GM13977 (cell line): ENCODE measurements at regions not wholly inside any gene's neighbourhood (a gene's known extent, or its start where the extent isn't known, plus 50 kb on each side); places are given as distances from the start of the nearest gene placed in this dataset.

Experiments
- DNase-seq: peaks from one replicate; pipeline ENCODE4 v3.0.0; 2012; ENCODE audit warnings: low spot score
- CTCF ChIP-seq: IDR thresholded peaks from 2 replicates; pipeline ENCODE4 v1.5.1; 2012; ENCODE audit warnings: mild to moderate bottlenecking, control low read depth; ENCODE audit not compliant: insufficient read depth; ENCODE audit errors: extremely low read depth, missing control alignments
- in situ Hi-C: fragments of 300-500 bp; cut with MboI; formaldehyde crosslinking; loops from one replicate; pipeline ENCODE4 v1.12.0; 2022; ENCODE audit warnings: low sequenced_read_pairs, low pct_unique_long_range_greater_than_20kb, mixed read lengths, inconsistent platforms; ENCODE audit not compliant: unreplicated experiment

GRCh38 chr9:25570802-25571201, 107.4 kb downstream of the TUSC1 start:
- no peak for DNase-seq
- no peak for TF ChIP-seq CTCF
- in situ Hi-C loops: no loop called here

- in situ Hi-C loops: no loop called here
- no peak for TF ChIP-seq CTCF
- DNase-seq: no peak
Observed at GRCh38 chr9:25562101-25562500, 116.1 kb downstream of the TUSC1 start.

DNA sequence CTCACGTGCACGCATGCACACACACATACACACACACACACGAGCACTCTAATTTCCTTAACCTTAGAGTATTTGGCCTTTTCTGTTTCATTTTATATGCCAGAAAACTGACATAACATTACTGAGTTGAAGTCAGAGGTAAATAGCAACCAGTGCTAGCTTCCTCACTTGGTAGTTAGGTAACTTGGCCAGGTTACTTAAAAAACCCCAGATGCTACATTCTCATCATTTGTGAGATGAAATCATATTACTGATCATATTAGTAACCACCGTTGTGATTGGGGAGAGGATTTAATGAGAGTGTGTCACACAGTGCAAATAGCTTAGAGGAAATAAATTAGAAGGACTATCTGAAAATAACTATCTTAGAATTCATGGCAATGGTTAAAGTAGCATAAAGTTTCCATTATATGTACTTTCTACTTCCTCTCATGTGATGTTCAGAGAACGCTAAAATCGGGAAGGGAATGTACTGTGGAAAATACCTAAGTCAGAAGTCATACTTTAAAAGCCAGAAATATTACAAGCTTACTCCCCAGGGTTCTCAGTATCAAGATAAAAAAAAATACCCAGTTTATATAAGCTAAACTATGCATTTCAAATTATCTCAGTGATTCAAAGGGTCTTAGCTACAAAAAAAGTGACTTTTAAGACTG, 120.5 kb downstream of the TUSC1 start:
- no peak for DNase-seq
- TF ChIP-seq CTCF: no peak
- in situ Hi-C loops: no loop called here

GRCh38 chr9:25556540-25556939, 121.7 kb downstream of the TUSC1 start:
- in situ Hi-C loops: no loop called here
- DNase-seq: no peak
- no peak for TF ChIP-seq CTCF

- DNase-seq: no peak
- no peak for TF ChIP-seq CTCF
- in situ Hi-C loops: no loop called here
Observed at GRCh38 chr9:25548847-25549246, 129.4 kb downstream of the TUSC1 start.

- no peak for DNase-seq
- no peak for TF ChIP-seq CTCF
- in situ Hi-C loops: no loop called here
Observed at GRCh38 chr9:25543806-25544205, 134.4 kb downstream of the TUSC1 start.
